ENCODE measurements at regions not wholly inside any gene's neighbourhood (a gene's known extent, or its start where the extent isn't known, plus 50 kb on each side); places are given as distances from the start of the nearest gene placed in this dataset.

- DNase-seq: no peak
Observed at GRCh38 chr15:69962561-69962960, 135.2 kb downstream of the TLE3 start.

DNA sequence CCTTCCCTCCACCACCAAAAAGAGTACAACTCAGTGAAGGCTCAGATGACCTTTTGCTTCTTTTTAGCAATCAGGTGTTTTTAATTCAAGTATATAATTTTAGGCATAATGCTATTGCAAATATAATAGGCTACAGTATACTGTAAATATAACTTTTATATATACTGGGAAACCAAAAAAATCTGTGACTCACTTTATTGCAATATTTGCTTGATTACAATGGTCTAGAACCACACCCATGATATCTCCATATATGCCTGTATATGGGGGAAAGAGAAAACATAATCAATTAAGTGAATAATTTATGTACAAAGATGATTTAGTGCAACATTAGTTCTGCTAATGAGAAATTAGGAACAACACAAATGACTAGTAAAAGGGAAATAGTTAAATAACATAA is 134.3 kb downstream of the TLE3 start:
- no peak for DNase-seq

GRCh38 chr15:69971771-69972170 is 125.9 kb downstream of the TLE3 start:
- DNase-seq: no peak

- DNase-seq: no peak
Observed at GRCh38 chr15:69972436-69972835, 125.3 kb downstream of the TLE3 start.

DNA sequence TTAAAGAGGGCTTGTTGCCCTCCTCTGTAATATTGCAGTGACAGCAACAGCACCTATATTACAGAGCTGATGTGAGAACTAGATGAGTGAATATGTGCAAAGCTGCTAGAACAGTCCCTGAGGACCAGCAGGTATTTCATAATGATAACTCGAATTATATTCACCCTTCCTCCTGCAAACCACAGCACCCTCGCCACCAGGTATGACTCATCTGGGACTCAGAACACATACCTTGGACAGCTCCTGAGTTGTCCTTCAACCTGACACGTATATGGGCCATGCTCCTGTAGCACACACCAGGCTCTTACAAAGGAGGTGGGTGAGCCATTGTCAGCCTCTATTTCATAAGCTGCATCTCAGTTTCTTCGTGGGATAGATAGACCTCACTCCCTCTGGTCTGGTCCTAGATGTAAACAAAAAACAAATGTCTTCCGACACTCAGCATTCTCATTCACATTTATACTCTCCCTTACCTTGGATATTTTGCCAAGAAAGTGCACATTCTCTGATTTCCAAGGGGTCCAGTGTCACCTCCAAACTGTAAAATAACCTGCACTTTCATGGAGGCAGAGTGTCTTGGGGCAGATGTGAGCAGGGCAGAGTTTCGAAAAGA is 124.5 kb downstream of the TLE3 start:
- no peak for DNase-seq

DNA sequence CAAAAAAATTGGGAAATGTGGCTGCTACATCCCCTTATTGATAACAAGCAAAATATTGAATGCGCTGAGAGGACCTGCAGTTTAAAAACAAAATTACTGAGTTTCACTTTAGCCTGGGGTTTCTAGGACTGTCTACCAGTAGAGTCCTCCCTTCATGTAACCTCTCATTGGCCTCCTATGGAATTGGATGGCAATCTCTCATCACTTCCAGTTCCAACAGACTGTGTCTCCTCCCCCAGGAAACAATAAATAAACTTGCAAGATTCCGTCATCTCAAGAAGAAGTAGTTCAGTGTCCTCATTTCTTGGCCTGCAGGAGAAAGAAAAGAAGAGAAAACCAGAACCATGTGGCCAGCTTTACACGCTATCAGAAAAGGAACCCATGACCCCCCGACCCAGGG is 123.8 kb downstream of the TLE3 start:
- no peak for DNase-seq

- no peak for DNase-seq
Observed at GRCh38 chr15:69974321-69974720, 123.4 kb downstream of the TLE3 start.

GRCh38 chr15:69976366-69976994 is 121.2 kb downstream of the TLE3 start:
- DNase-seq: peak; percentile 38

DNA sequence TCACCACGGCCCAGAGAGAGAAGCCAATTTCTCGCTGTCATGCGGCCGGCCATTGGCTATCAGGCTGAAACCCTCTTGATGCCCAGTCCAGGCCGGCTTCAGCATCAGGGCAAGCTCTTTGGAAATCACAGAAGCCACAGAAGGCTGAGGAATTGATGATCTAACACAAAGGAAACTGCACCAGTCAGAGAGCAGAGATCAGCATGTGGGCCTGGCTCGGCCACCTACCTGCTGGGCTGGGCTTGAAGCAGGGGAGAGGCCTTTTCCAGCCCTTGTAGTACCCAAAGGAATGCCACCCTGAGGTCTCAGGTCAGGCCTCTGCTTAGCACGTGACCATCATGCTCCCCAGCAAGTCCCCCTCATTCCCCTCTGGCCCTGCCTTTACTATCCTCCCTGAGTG is 119.1 kb downstream of the TLE3 start:
- DNase-seq: no peak

DNA sequence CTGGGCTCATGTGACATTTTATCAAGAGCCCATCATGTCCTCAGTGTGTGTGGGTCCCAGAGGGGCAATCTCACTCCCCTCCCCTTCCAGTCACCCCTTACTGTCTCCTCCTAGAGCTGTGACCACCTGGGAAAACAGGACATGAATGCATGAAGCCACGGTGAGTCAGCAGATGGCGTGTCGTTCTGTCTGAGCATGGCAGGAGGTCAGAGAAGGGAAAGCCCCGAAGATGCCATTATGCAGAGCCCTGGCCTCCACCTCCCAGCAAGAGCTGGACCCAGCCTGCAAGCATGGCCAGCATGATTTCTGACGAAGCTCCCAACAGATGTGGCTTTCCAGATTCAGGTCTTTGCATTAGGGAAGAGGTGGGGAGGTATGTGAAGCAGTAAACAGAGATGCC is 118.5 kb downstream of the TLE3 start:
- DNase-seq: no peak

- DNase-seq: no peak
Observed at GRCh38 chr15:69979783-69980182, 117.9 kb downstream of the TLE3 start.

DNA sequence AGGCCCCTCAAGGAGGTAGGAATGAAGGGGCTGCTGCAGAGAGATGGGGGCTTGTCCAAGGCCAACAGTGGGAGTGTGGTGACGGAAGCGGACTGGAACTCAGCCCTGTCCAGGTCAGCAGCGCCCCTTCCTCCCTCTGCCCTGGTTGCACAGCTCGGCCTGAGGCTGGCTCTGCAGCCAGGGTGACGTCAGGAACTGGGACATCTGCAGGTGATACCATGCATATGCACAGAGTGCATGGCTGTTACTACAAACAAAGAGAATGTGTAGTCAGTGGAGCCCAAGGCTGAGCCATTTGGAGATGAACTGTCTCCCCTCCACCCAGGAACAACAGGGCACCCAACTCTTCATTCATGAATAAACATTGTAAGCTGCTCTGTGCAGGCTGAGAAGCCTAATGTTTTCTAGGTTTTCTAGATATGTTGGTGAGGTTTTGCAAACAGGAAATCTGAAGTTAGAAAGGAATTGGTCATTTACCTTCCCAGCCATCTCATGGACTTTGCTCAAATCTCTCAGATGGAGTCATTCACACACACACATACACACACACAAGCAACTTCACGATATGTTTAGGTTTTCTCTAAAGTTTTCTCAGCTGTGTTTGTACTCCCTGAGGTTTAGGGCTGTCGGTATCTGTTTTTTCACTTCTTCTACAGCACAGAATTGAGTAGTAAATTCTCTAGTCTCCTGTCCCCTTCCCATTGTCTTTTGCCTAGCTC is 117.2 kb downstream of the TLE3 start:
- no peak for DNase-seq

GRCh38 chr15:69982037-69982436 is 115.7 kb downstream of the TLE3 start:
- no peak for DNase-seq

GRCh38 chr15:69983696-69984265 is 113.9 kb downstream of the TLE3 start:
- DNase-seq: no peak

- DNase-seq: no peak
Observed at GRCh38 chr15:69987492-69988489, 109.9 kb downstream of the TLE3 start.

GRCh38 chr15:69988541-69989225 is 109.0 kb downstream of the TLE3 start:
- no peak for DNase-seq

- DNase-seq: no peak
Observed at GRCh38 chr15:69990566-69991421, 106.9 kb downstream of the TLE3 start.

- no peak for DNase-seq
Observed at GRCh38 chr15:69991551-69991980, 106.2 kb downstream of the TLE3 start.

DNA sequence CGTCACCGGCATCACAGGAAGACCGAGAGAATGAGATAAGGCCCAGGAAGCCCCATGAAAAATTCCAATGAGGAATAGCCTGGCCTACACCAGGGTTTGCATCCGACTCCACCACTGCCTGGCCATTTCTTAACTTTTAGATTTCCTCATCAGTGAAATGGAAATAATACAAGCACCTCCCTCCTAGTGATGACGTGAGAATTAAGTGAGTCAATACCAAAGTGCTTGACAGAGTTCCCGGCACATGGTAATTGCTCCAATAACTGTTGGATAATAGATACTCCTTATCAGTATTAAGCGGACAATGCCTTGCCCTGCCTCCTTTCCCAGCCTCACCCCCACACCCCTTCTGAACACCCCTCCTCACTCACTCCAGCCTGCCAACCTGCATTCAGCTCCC is 105.4 kb downstream of the TLE3 start:
- DNase-seq: no peak

DNA sequence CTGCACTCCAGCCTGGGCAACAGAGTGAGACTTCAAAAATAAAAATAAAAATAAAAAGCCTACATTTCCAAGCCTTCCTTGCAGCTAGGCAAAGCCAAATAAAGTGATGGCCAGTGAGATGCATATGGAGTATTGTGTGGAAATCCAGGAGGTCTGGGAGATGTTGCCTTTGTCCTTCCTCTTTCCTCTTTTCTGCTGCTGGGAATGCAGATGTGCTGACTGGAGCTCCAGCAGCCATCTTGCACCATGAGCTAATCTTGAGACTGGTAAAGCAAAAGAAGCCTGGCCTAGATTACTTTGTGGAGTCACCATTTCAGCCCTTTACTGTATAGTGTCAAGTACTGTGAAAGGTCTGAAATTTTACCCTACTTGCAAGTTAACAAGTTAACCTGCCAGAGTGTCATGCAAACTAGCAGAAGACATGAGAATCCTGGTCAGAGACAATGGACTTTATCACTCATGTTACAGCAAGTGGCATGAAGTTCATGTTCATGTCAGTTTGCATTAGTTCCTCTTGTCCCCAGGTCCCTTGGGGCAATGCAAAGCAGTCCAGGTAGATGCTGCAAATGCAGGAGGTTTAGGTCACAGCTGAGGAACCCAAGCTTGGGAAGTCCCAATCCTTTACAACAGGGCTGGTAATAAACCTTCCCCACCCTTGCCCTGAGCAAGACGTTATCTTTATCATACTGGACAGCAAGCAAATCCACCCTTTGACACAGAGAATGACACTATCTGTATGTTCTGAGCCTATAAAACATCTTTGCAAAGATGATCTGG is 103.1 kb downstream of the TLE3 start:
- DNase-seq: no peak

All from CD4-positive, alpha-beta T cell treated with Interleukin-17A for 1 hour (primary cell).